DOHH2 (cell line): ENCODE measurements at regions not wholly inside any gene's neighbourhood (a gene's known extent, or its start where the extent isn't known, plus 50 kb on each side); places are given as distances from the start of the nearest gene placed in this dataset.

Experiments
- CTCF ChIP-seq: fragments of 200-600 bp; sonication (generic); IDR thresholded peaks from one replicate; pipeline ENCODE4 v1.5.1; 2014; ENCODE audit warnings: antibody characterized with exemption, mild to moderate bottlenecking, low read depth, low read length; ENCODE audit not compliant: poor library complexity, severe bottlenecking
- EZH2phosphoT487 ChIP-seq: fragments of 200-600 bp; sonication (generic); IDR thresholded peaks from 2 replicates; pipeline ENCODE4 v1.6.1; 2017; ENCODE audit warnings: borderline replicate concordance, mild to moderate bottlenecking, antibody characterized with exemption, low read length, moderate library complexity, mixed read lengths

- TF ChIP-seq CTCF: no peak
- no peak for TF ChIP-seq EZH2phosphoT487
Observed at GRCh38 chr12:130053651-130054069, 108.6 kb upstream of the FZD10 start.
